ENCODE measurements at regions not wholly inside any gene's neighbourhood (a gene's known extent, or its start where the extent isn't known, plus 50 kb on each side); places are given as distances from the start of the nearest gene placed in this dataset.
A peak's percentile ranks its signal among the peaks of the same experiment; 100 is the strongest.

DNA sequence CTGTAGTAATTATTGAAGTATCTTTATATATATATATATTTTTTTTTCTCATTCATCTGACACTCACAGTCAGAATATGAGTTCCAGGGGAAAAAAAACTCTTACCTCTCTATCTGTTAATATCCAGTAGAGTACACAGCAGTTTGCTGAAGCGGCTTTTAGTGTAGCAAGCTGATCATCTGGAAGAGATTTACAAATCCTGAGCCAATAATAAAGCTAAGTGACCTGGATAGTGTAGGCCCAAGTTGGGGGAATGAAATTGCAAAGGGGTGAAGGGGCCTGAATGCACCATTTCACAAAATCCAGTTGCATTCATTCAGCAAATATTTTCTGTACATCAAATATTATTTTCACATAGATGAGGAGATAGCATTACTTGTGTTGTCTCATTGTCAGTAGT, 234.6 kb upstream of the FLRT2 start:
- DNase-seq = no peak

DNA sequence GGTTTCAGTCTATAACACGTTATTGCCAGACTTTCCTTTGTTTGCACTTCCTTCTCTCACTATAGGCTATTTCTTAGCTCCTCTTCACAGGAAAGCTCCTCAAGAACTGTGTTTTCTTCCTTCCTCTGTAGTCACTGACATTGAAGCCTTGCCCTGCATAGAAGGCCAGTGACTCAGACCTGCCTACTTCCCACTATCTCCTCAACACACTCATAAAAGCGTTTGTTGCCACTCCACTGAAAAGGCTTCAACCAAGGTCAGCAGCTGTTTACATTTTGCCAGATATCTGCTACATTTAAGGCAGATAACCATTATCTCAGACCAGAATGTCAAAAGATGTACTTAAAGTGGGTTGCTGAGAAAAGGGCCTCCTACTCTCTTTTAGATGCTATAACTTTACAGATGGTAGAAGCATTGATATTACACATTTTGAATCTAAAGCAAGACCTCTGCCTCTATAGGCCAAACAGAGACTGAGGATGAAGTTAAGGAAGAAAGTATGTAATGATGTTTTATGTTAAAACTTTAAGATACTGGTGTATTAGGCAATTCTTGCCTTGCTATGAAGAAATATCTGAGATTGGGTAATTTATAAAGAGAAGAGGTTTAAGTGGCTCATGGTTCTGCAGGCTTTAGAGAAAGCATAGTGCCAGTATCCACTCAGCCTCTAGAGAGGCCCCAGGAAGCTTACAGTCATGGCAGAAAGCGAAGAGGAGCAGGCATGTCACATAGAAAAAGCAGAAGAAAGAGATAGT, 233.3 kb upstream of the FLRT2 start:
- DNase-seq = no peak

GRCh38 chr14:85300107-85300506, 229.8 kb upstream of the FLRT2 start:
- peak; percentile 6 for DNase-seq

GRCh38 chr14:85301506-85301905, 228.4 kb upstream of the FLRT2 start:
- no peak for DNase-seq

- DNase-seq = no peak
Measured at GRCh38 chr14:85306024-85306423, 223.9 kb upstream of the FLRT2 start.

GRCh38 chr14:85308531-85309300, 221.2 kb upstream of the FLRT2 start:
- DNase-seq = no peak

- no peak for DNase-seq
Measured at GRCh38 chr14:85310491-85311272, 219.3 kb upstream of the FLRT2 start.

- DNase-seq = no peak
Measured at GRCh38 chr14:85313560-85314207, 216.3 kb upstream of the FLRT2 start.

- DNase-seq = no peak
Measured at GRCh38 chr14:85315290-85315689, 214.7 kb upstream of the FLRT2 start.

DNA sequence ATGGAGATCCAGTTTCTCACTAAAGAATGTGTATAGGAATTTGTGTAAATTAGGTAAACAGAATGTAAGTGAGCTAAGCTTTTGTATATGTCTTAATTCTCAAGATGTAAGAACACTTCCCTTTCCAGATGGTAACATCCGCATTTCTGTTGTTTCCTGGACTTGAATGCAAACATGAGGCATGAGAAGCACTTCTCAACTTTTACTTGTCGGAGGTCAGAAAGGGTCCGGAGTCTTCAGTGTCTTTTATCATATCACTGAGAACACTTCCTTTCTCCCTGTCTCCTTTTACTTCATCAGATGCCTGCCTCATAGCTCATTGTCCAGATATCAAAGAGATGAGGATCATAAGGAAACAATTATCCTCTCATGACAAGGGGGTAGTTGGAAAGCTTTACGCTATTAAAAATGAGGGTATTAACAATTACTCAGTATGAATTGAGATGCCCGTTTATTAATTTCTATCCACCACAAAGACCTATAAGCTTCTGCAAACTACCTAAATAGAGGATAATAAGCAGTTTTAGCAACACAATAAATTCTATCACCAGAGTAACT, 214.1 kb upstream of the FLRT2 start:
- peak; percentile 80 for DNase-seq

DNA sequence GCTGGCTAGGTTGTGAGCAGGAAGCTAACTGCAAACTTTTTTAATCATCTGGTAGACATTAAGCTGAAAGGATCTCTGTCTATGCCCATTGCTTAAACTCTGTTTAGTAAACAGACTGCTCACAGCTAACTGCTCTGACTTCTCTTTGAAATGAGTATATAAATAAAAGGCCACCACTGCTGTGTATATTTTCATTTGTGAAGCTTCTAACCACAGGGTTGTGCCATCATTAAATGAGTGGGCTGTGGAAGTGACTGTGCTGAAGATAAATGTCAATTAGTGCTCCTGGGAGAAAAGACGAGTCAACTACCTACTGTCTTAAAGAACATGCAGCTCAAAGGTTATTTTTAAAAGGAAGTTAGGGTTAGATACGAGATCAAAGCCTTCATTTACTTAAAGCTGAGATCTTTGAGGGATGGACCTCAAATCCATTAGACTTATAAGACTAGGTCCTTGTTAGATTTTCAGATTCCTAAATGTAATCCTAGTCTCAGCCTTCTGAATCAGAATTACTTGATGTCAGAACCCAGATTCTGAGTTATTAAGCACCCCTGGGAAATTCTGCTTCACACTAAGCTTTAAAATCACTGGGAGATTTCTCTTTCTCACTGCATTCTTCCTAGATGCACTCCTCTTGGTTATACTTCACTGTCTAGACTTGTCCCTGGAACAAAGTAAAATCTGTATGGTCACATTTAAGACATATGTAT, 213.1 kb upstream of the FLRT2 start:
- DNase-seq = no peak

GRCh38 chr14:85317491-85318021, 212.4 kb upstream of the FLRT2 start:
- DNase-seq = no peak

- no peak for DNase-seq
Measured at GRCh38 chr14:85319101-85319500, 210.8 kb upstream of the FLRT2 start.

DNA sequence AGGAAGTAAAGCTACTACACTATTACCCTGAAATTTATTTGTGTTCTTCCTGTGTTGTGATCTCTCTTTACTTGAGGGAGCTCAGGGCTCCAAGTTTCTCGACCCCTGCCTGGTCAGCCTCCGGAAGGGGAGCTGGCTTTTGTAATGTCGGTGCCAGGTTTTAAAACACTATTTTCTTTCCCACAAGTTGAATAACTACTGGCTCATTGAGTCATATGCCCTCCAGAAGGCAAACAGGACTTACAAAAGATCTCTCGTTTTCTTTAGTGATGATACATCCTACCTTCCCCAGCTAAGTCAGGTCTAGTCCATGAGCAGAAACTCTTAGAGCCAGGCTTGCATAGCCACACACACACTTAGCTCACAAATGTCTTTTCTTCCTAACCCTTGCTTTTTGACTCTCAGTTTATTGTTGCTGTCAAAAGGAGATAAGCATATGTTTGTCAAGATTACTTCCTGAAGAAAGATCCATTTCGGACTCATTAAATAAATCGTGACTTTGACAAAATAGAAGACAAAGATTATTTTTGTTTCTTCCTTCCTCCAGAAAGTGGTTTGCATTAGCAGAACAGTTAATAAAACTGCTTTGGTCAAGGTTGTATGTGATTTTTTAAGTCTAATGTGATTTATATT, 209.8 kb upstream of the FLRT2 start:
- no peak for DNase-seq

DNA sequence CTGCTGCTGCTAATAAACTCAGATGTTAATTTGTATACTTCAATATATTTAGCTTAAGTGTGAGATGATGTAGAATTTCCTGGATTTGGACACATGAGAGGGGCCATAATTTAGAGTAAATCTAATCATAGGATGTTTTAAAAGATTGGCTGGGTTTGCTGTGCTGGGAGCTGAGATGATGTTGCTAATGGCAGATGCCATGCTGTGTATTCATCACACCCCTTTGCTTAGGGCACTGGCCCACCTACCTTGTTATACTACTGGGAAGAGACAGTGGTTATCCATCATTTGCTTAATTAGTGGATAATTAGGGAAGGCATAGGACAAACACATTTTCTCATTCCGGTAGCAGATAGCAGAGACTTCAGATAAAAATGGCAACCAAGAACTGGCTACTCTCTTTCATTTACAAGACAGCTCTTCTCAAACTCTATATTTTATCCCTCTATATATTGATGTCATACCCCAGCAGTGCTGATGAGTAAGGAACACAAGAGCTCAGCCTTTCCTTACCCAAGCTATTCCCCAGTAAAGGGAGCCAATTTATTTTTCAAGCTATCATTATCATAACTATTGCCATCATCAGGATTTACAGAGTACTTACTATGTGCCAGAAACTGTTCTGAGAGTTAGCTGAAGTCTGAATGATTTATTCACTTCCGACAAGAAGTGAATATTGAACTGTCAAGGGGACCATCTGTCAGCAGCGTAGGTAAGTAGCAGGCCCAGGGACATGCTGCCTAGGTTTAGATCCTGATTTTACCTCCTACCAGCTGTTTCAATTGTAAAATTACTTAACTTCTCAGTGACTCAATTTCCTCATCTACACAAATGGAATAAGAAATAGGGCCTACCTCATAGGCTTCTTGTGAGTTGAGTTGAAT, 204.6 kb upstream of the FLRT2 start:
- no peak for DNase-seq

- no peak for DNase-seq
Measured at GRCh38 chr14:85332401-85332800, 197.5 kb upstream of the FLRT2 start.

GRCh38 chr14:85333313-85333712, 196.6 kb upstream of the FLRT2 start:
- DNase-seq = no peak

- DNase-seq = no peak
Measured at GRCh38 chr14:85333841-85334240, 196.1 kb upstream of the FLRT2 start.

GRCh38 chr14:85334316-85334715, 195.6 kb upstream of the FLRT2 start:
- no peak for DNase-seq

GRCh38 chr14:85336257-85336656, 193.7 kb upstream of the FLRT2 start:
- DNase-seq = no peak
